ENCODE measurements at regions not wholly inside any gene's neighbourhood (a gene's known extent, or its start where the extent isn't known, plus 50 kb on each side); places are given as distances from the start of the nearest gene placed in this dataset.
A peak's percentile ranks its signal among the peaks of the same experiment; 100 is the strongest.

DNA sequence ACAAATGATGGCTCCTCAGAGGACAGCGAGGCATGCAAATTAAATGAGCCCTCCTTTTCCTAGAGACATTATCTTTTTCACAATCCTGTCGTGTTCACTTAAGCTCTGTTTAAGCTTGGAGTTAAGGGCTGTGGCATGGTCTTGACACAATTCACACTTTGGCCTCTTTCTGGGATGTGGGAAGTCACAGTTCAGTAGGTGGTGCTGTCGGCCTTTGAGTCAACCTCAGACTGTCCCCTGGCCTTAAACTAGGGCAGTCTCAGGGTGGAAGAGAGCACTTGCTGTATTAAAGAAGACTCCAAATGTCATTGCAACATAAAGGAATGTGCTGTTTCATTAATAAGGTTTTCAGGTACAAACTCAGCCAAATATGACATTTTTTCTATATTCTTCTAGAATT lies 351.0 kb downstream of the MCTP2 start:
- peak; percentile 22 for DNase-seq (ENCODE audit: low spot score)
- TF ChIP-seq, protein P1, sequence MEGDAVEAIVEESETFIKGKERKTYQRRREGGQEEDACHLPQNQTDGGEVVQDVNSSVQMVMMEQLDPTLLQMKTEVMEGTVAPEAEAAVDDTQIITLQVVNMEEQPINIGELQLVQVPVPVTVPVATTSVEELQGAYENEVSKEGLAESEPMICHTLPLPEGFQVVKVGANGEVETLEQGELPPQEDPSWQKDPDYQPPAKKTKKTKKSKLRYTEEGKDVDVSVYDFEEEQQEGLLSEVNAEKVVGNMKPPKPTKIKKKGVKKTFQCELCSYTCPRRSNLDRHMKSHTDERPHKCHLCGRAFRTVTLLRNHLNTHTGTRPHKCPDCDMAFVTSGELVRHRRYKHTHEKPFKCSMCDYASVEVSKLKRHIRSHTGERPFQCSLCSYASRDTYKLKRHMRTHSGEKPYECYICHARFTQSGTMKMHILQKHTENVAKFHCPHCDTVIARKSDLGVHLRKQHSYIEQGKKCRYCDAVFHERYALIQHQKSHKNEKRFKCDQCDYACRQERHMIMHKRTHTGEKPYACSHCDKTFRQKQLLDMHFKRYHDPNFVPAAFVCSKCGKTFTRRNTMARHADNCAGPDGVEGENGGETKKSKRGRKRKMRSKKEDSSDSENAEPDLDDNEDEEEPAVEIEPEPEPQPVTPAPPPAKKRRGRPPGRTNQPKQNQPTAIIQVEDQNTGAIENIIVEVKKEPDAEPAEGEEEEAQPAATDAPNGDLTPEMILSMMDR (IDR thresholded peaks at IDR 0.05; ENCODE audit: extremely low read depth, insufficient read depth, missing control alignments): peak; percentile 54
- in situ Hi-C loops (cut with MboI; ENCODE audit: low pct_unique_long_range_greater_than_20kb, low sequenced_read_pairs, unreplicated experiment): loop anchor here (25.0 kb wide), 1 partner anchor 705 kb away; no protein-coding TSS in a partner anchor

DNA sequence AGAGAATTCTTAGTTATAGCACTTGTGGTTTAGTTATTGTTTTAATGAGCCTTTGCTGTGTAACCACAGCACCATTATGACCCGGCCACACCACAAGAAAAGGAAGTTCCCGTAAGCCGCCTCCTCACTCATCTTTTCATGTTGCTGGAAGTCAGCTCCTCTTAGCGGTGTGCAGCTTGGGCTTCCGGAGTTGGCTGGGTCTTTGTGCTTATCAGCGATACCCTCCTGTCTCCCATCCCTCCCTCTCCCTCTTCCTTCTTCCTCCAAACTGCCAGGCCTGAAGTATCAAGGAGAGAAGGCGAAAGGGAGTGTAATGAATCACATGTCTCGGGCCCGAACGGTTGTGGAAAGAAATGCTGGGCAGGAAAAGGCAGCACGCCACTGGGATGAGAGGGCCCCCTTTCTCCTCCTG lies 353.5 kb downstream of the MCTP2 start:
- in situ Hi-C loops (cut with MboI; ENCODE audit: low pct_unique_long_range_greater_than_20kb, low sequenced_read_pairs, unreplicated experiment): loop anchor here (25.0 kb wide), 1 partner anchor 702 kb away; no protein-coding TSS in a partner anchor
- DNase-seq (ENCODE audit: low spot score): peak; percentile 23
- TF ChIP-seq, protein P1 (IDR thresholded peaks at IDR 0.05; ENCODE audit: extremely low read depth, insufficient read depth, missing control alignments): no peak

DNA sequence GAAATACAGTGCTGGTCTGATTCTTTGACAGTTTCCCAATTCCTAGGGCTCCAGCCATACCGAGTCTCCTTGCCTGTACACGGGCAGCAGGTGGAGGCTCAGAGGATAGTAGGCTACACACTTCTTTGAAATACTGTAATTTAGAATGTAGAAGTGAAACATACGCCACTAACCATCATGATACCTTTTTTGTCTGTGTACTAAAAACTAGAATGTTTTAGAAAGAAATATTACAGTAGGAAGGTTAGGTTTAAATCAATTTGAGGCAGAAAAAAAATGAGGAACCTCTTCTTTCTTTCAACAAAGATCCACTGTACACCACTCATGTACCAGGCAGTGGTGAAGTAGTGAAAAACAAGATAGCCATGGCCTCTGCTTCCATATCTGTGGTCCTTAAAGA lies 354.7 kb downstream of the MCTP2 start:
- peak; percentile 12 for DNase-seq (ENCODE audit: low spot score)
- TF ChIP-seq, protein P1 (IDR thresholded peaks at IDR 0.05; ENCODE audit: extremely low read depth, insufficient read depth, missing control alignments): no peak
- in situ Hi-C loops (cut with MboI; ENCODE audit: low pct_unique_long_range_greater_than_20kb, low sequenced_read_pairs, unreplicated experiment): loop anchor here (25.0 kb wide), 1 partner anchor 701 kb away; no protein-coding TSS in a partner anchor

DNA sequence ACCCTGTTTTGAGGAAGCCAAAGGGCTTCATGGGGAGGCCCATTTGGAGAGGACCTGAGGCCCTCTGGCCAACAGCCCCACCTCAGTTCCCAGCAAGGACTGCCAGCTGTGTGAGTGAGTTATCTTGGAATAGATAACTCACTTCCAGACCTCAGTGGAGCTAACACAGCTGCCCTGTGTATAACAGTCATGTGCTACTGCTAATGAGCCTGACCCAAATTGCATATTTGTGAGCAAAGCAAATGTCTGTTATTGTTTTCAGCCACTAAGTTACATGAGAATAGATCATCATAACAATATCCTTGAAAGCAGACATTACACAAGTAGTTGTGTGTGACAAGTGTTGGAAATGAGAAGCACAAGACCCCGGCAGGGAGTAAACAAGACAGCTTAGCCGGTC lies 355.8 kb downstream of the MCTP2 start:
- TF ChIP-seq, protein P1 (IDR thresholded peaks at IDR 0.05; ENCODE audit: extremely low read depth, insufficient read depth, missing control alignments): no peak
- in situ Hi-C loops (cut with MboI; ENCODE audit: low pct_unique_long_range_greater_than_20kb, low sequenced_read_pairs, unreplicated experiment): loop anchor here (25.0 kb wide), 1 partner anchor 700 kb away; no protein-coding TSS in a partner anchor
- no peak for DNase-seq (ENCODE audit: low spot score)

DNA sequence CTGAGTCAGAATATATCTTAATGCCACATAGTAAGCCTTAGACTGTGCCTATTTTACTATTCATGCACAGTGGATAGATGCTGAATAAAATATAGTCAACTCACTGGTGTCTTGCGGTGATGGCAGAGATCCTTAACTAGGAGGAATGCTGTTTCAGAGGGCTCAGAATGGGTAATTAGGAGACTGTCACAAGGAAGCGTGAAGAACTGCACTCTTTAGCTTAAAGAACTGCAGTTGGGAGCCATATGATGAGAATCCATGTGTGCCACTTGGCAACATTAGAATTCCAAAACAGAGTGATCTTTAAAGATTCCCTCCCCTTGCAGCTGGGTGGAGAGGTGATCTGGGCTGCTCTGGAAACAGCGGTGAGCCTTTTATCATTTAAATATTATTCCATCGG lies 357.6 kb downstream of the MCTP2 start:
- TF ChIP-seq, protein P1 (IDR thresholded peaks at IDR 0.05; ENCODE audit: extremely low read depth, insufficient read depth, missing control alignments): no peak
- in situ Hi-C loops (cut with MboI; ENCODE audit: low pct_unique_long_range_greater_than_20kb, low sequenced_read_pairs, unreplicated experiment): loop anchor here (25.0 kb wide), 1 partner anchor 698 kb away; no protein-coding TSS in a partner anchor
- DNase-seq (ENCODE audit: low spot score): no peak

DNA sequence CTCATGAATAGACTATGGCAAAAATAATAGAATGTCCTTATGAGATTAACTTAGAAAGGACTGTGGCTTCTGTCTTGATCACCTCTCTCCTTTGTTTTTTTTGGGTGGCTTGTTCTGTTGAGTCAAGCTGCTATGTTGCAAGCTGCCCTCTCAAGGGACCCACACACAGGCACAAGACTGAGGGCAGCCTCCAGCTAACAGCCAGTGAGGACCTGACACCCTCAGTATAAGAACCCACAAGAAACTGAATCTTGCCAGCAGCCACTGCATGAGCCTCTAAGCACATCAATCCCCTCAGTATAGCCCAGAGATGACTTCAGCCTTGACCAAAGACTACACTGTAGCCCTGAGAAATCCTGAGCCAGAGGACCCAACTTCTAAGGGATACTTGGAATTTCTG lies 361.1 kb downstream of the MCTP2 start:
- TF ChIP-seq, protein P1 (IDR thresholded peaks at IDR 0.05; ENCODE audit: extremely low read depth, insufficient read depth, missing control alignments): no peak
- no peak for DNase-seq (ENCODE audit: low spot score)
- in situ Hi-C loops (cut with MboI; ENCODE audit: low pct_unique_long_range_greater_than_20kb, low sequenced_read_pairs, unreplicated experiment): loop anchor here (25.0 kb wide), 1 partner anchor 695 kb away; no protein-coding TSS in a partner anchor
